HG03342 (cell line): ENCODE measurements at regions not wholly inside any gene's neighbourhood (a gene's known extent, or its start where the extent isn't known, plus 50 kb on each side); places are given as distances from the start of the nearest gene placed in this dataset.
"Not testable (repeated sequence)": the region's sequence is repeated elsewhere in the genome, so short reads cannot be mapped to it uniquely, and the experiment has no call there.

Experiments used
- ATAC-seq: cut with Tn5 transposase; IDR thresholded peaks from one replicate; pipeline ENCODE4 v1.9.1; 2021; ENCODE audit warnings: mild to moderate bottlenecking, moderate library complexity; ENCODE audit not compliant: unreplicated experiment

DNA sequence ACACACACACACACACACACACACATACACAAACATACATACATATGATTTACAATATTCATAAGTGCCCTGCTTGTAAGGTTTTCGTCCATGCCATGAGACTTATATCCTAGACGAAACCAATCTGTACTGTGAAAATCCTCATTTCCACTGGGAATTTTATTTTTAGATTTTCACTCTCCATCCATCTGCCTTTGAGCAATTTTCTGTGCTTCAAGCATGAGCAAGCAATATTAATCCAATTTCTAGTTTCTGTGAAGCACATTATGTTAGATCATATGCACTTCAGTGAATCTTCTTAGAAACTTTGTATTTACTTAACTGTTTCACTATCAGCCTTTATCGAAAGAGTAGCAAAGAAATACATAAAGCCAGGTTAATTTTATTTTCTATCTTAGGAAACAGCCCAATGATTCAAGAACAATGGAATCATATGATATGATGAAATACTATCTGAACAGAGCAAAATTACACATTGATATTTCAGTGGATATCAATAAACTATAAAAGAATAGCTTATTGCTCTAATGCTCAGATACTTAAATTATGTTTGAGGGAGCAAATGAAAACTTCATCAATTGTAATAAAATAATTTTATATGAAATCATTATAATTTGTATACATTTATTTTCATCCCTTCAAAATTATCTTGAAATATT, 1100.7 kb upstream of the MIR17HG start:
- no peak for ATAC-seq

DNA sequence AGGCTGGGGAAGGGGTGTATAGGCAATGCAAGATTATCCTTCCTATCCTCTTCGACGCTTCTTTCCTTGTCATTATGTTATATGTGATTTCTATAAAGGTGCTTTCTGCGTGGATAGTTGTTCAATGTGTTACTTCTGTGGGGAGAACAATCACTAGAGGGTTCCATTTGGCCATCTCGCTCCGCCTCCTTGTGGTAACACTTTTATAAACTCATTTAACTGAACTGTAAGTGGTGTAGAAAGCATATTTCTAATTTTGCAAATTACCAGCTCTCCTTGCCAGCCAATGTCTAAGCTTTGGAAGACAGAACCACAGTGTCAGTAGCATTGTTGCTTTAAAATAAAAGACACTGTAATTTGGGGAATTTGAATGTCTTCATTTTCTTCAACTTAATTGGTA, 1093.7 kb upstream of the MIR17HG start:
- ATAC-seq: no peak

DNA sequence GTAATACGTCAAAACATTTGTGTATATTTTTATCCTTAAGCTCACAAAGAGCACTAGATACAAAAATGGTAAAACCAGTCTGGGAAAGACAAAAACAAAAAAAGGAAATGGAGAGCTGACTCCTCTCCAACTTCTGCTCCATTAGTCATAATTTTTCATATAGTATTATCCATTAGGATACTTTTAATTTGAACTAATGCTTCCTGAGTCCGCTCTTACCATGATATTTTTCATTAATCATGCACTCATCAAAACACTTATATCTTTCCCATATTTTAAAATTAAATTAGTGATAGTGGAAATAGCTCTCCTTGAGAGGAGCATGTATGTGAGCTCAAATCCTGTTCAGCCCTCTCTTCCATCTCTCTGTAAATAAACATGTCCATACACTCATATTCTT, 1093.0 kb upstream of the MIR17HG start:
- ATAC-seq: no peak

DNA sequence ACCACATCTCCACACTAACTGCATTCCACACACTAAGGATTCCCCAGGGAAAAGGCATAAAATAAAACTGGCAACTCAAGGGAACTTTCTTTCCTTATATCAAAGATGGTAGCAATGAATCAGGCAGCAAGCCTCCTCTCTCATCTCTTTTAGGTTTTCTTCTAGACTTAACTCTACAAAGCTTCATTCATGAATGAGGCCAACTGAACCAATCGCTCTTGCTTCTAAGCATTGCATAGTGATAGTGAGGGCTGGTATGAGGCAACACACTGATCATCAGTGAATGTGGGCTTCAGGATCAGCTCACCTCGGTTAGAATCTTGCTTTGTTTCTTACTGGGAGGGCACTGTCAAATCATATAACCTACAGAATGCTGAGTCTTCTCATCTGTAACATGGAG, 1090.7 kb upstream of the MIR17HG start:
- ATAC-seq: no peak

DNA sequence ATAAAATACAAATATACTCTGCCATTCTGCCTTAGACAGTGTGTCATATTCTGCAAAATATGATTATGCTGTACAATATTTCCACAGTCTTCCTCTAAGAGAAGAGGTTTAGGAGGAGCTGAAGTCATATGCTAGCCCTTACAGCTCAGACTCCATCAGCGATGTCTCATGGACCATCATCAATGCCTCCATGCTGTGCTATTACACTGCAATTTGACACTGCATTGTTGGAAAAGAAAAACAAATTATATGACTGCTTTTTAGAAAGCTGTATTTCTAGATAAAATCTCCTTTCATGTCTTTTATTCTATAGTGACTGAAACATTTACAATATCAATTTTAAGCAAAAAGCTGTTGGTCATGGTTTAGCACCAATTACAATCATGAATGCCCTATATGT, 1089.4 kb upstream of the MIR17HG start:
- no peak for ATAC-seq

DNA sequence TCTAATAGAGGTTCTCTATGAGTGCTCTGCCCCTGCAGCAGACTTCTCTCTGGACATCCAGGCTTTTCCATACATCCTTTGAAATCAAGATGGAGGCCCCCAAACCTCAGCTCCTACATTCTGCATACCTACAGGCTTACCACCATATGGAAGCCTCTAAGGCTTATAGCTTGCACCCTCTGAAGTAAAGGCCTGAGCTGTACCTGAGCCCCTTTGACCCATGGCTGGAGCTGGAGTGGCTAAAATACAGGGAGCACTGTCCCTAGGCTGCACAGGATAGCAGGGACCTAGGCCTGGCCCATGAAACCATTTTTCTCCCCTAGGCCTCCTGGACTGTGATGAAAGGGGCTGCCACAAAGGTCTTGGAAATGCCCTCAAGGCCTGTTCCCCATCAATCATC, 1086.1 kb upstream of the MIR17HG start:
- no peak for ATAC-seq

DNA sequence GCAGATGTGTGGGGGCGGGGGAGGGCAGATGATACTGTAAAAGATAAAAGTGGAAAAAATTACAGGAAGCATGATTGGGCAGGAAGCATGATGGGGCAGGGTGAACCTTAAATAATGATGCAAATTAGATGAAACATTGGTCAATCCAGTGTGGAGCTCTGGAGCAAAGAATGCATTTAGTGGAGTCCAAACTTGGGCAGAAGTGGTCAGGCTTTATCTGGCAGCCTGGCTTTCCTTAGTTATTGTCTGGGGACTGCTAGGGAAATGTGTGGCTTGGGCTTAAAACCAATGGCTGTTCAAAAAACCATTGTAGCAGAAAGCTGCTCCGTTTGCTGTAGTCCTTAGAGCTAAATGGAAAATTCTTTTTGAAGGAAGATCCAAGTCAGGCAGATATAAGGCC, 1077.3 kb upstream of the MIR17HG start:
- no peak for ATAC-seq

DNA sequence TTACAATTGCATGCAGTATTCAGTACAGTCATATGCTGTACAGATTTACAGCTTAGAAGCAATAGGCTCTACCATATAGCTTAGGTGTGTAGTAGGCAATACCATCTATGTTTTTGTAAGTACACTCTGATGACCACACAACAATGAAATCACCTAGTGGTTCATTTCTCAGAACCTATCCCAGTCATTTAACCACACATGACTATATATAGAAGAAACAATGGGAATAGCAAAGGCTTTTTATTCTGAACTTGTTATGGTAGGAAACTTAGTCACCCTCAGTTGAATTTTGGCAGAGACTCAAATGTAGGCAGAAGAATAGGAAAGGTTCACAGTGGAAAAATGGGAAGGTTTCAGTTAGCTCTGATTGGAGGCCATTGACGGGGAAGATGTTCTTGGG, 1075.1 kb upstream of the MIR17HG start:
- ATAC-seq: no peak

DNA sequence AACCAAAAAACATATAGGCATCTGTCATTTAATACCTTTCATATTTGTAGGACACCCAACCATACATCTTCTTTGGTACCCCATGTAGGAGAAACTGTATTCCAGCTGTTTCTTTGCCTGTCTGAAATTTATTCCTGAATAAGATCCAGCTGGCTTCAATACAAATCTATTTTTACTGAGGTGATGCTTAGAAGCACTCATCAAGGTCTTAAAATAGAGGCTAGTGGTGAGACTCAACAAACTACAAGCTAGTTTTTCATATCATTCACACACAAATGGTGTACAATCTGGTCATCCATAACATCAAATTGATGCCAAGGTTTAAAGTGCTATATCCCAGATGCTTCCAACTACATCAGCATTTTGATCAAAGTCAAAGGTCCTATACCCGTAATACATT, 1071.3 kb upstream of the MIR17HG start:
- ATAC-seq: no peak

DNA sequence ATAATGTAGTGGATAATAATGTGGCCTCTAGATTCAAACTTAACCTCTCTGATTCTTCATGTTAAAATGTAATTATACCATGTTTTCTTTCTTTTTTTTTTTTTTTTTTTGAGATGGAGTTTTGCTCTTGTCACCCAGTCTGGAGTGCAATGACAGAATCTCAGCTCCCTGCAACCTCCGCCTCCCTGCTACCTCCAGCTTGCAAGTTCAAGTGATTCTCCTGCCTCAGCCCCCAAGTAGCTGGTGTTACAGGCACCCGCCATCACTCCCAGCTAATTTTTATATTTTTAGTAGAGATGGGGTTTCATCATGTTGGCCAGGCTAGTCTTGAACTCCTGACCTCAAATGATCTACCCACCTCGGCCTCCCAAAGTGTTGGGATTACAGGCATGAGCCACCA, 1069.3 kb upstream of the MIR17HG start:
- ATAC-seq: not testable (repeated sequence)

DNA sequence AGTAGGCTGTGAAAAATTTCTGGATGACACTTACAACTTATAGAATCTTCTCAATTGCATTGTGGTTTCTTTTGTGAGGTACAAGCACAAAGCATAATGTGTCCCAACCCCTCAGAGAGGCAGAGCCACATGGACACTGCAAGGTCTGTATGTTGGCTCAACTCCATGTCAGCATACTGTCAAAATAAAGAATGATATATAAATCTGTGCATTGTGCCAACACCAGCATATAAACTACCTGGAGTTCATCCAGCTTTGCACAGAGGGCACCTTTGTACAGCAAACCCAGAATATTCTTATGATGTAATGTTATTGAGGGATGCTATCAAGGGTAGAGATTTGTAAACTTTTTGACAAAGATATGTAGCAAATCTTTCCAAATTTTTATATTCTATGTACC, 1065.8 kb upstream of the MIR17HG start:
- no peak for ATAC-seq

DNA sequence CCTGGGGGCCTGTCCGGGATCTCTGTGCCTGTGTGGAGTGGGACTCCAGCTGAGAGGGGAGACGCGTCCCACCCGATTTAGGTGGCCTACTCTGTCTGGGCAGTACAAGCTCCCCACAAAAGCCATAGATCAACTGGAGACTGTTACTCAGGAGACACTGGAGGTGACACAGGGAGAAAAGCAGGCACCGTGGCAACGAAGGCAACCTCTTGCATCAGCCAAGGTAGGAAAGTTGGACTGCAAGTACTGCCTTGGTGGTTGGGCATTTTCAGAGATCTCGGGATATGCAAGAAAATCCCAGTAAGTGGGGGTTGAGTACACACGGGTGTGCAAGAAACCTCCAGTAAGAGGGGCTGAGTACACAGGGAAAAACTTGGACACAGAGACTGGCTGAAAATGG, 1060.0 kb upstream of the MIR17HG start:
- no peak for ATAC-seq

DNA sequence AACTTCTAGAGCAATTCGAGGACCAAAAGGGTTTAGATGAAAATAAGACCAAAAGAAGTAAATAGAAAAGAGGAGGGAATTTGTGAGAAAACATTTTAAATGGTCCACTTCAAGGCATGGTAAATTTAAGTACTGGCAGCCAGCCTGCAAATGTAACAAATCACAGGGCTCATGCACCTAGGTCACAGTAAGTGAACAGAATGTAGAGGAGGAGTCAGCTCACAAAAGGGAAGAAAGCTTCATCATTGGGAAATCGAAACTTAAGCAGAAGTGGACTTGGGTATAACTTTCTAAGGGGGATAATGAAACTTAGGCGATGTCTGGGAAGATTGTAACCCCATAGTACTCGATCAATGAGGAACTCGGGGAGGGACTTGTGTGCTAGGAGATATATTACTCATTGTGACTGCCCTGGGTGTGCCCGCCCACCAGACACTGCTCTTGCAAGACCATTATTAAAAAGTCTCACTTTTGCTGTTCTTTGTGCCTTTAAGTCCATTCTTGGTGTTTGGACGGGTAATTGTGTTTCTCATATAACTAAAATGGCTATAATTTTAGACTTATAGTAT, 1053.6 kb upstream of the MIR17HG start:
- ATAC-seq: no peak

DNA sequence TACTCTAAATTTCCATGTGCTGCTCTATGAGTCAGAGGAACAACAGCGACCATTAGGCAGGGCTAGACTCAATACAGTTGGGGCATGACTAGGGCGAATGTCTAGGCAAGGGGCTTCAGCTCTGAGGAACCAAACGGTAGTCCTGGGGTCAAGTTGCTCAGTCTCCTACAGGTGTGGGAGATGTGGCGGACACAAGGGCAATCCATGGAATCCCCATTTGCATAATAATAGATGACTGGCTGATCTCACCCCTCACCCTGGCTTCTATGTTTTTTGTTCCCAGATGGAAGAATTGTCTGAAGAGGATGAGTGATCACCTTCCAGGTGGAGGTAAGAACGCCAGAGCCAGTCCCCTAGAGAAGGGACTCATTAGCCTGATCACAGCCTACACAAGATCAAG, 1048.2 kb upstream of the MIR17HG start:
- no peak for ATAC-seq

DNA sequence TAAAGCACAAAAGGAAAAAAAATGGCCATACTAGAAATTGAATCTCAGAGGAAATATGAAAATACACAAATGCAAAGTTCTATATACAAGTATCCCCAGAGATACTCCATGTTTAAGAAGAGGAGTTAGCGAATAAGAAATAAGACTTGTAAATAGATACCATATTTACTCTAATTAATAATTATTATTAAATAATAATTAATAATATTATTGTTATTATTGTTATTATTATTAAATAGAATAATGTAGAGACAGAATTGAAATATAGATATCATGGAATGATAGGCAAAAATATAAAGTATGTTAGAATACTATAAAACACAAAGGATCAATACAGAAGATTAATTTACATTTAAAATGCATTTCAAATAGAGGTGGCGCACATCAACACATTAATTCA, 1047.5 kb upstream of the MIR17HG start:
- ATAC-seq: no peak

DNA sequence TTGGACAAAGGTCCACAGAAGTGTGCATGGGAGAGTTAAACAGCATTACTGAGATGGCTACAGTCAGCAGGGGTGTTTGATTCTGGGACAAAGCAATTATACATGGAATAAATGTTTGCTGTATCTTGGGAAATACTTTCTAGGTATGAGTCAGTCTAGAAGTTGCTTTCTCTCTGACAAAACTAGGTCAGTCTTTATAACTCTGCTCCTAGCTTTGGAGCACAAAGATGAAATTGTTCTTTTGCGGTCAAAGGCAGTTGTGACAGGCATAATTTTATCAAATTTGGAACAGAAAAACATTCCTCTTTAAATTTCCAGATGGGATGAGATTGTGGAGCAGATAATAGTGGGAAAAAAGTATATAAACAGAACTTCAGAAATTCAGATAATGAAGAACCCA, 1045.4 kb upstream of the MIR17HG start:
- no peak for ATAC-seq

DNA sequence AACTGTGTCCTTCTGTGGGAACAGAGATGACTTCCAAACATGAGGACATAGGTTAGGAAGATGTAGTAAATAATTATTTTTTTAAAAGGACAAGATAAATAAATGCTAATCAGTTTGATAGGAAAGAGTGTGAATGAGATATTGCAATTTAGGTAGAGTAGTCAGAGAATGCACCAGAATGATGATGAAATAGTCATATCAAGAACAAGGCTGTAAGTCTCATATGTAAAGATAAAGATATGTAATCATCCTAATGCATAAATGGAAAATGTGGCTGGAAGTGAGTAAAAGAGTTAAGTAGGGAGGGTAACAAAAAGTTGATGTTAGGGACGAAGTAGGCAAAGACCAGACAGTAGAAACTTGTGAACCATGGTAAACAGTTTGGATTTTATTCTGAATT, 1041.7 kb upstream of the MIR17HG start:
- ATAC-seq: no peak

DNA sequence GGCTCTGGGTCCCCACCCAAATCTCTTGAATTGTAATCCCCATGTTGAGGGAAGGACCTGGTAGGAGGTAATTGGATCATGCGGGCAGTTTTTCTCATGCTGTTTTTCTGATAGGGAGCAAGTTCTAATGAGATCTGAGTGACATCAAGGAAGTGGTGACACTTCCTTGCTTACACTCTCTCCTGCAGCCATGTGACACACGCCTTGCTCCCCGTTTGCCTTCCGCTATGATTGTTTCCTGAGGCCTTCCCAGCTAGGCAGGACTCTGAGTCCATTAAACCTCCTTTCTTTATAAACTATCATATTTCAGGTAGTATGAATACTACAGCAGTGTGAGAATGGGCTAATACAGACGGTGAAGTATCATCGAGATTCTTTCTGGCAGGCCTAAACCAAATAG, 1040.4 kb upstream of the MIR17HG start:
- no peak for ATAC-seq

DNA sequence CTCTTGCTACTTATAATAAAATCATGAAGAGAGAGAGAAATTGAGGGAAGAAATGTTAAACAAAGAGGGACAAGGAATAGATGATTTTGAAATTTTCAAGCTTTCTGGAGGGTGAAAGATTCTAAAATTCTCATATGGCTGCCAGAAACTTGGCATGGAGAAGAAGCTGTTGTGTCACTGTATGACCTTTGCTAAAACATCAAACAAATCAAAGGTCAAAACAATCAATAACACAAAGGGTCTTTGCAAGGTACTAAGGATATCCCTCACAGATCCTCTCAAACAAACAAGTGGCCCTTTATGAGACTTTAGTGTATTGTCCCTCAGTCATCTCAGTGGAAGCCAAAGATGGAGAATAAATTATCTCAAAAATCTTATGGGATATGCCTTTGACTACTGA, 1039.2 kb upstream of the MIR17HG start:
- ATAC-seq: no peak

DNA sequence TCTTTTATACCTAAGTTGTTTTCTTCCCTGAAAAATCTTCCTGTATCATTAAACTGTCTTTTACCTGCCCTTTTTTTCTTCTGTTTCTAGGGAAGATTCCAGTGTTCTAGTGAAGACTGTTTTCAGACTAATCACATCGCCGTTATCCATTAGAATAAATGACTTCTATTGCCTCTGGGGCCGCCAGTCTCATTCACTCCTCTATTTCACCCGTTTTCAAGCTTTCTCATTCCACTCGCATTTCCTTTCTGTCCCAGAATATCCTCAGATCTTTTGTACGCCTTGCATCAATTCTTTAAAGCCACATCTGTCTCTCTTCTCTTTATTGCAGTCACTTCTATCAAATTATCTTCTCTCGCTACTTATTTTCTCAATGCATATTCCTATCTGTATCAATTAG, 1035.6 kb upstream of the MIR17HG start:
- ATAC-seq: no peak

DNA sequence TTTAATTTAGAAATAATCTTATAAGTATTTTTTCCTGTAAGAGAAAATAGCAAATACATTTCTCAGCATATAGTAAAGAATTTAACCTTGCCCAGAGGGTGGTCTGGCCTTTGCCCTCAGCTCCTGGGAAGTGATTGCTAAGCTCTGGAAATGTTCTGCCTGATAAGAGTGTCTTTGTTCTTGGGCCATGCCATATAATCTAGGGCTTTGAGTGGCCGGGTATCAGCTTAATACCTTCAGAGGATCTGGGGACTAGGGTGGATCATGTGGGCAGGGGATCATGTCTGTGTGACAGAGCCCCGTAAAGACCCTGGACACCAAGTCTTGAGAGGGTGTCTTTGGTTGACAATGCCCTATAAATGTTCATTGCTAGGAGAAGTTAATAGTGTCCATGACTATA, 1032.4 kb upstream of the MIR17HG start:
- no peak for ATAC-seq

DNA sequence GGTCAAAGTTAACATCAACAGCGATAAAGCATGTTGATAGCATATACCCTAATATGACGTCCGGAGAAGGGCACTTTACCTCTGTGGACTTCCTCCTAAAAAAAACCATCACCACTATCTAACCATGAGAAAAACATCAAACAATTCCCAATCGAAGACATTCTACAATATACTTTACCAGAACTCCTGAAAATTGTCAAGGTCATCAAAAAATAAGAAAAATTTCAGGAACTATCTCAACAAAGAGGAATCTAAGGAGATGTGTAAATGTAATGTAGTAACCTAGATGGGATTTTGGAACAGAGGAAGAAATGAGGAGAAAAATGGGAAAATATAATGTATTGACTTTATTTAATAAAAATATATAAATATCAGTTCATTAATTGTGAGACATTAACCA, 1026.8 kb upstream of the MIR17HG start:
- no peak for ATAC-seq

DNA sequence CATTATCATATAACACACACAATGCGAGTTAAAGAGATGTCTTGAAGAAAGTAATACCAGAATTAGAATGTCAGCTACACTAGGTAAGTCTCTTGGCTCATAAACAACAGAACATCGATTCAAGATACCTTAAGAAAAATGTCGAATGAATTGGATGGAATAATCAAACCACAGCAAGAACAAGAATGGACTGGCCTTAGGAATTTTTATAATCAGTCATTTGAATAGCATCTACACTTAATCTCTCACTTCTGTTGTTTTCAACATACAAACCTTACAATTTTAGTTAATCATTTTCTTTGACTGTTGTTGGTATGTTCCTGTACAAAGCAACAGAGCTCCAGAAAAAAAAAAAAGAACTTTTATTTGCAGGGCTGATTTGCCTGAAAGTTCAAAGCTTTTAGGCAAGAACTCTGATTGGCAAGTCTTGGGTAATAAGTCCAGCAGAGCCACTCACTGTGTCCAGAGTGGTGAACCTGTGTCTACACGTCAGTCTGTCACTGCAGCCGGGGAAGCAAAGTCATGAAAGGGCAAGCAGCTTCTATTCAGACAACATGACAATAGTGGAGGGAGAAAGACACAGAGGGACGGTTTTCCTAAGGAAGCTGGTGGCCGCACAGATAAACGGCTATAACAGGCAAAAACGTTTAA, 1026.1 kb upstream of the MIR17HG start:
- ATAC-seq: no peak
